ENCODE measurements at regions not wholly inside any gene's neighbourhood (a gene's known extent, or its start where the extent isn't known, plus 50 kb on each side); places are given as distances from the start of the nearest gene placed in this dataset.
A peak's percentile ranks its signal among the peaks of the same experiment; 100 is the strongest.

GRCh38 chr20:58021481-58021880, 207.0 kb downstream of the ANKRD60 start:
- no peaks in the 10 kb centered on the region for H3K4me1 ChIP-seq (ENCODE audit: control insufficient read depth, insufficient read depth, low read length)
- no TSS peak for BruUV-seq (replicated peaks)
- H3K4me2 ChIP-seq (ENCODE audit: control insufficient read depth, insufficient read depth), result no peak overlapping the region
- FAIRE-seq, result no peak
- no peak overlapping the region for H3K4me3 ChIP-seq
- H3K9me3 ChIP-seq (replicated peaks; ENCODE audit: control insufficient read depth, insufficient read depth, low read length), result no peaks in the 10 kb centered on the region
- DNase-seq (ENCODE audit: low read depth, low spot score), result no peak
- 0 out of 4 replicates have a peak, but pooled peaks cover 0 to 1% of the 10 kb centered on the region in 2 experiments for H3K27me3 ChIP-seq (replicated peaks in 1 of 2; ENCODE audit: control insufficient read depth in 2 of 2, insufficient read depth in 2 of 2, low read length in 1 of 2)
- ChIA-PET POLR2A (no interaction called here), CTCF (no interaction called here), SMC1A (ENCODE audit: uncharacterized antibody, unreplicated experiment) (no interaction called here), RAD21 (ENCODE audit: unreplicated experiment) (no interaction called here)
- no peak overlapping the region for H3K27ac ChIP-seq (ENCODE audit: control insufficient read depth, insufficient read depth)
- ATAC-seq, result no peak
- WGBS (ENCODE audit: insufficient coverage, insufficient replicate concordance, low lambda C conversion rate, missing lambda C conversion rate), result 60% methylated on average over 7 of the region's 7 CpGs
- no peak overlapping the region for H3K9ac ChIP-seq (ENCODE audit: control insufficient read depth, insufficient read depth, low read length)
- no peak overlapping the region for H2AFZ ChIP-seq (ENCODE audit: control insufficient read depth, low read depth, low read length)
- H4K20me1 ChIP-seq (ENCODE audit: control insufficient read depth, insufficient read depth), result no peaks in the 10 kb centered on the region
- H3K79me2 ChIP-seq (ENCODE audit: control insufficient read depth, insufficient read depth, low read length), result no peaks in the 10 kb centered on the region
- in situ Hi-C loops (cut with MboI) (no loop called here), intact Hi-C loops (cut with micrococcal nuclease; ENCODE audit: unreplicated experiment) (no loop called here)
- no peaks in the 10 kb centered on the region for H3K36me3 ChIP-seq (ENCODE audit: control insufficient read depth in 2 of 2, insufficient read depth in 2 of 2, low read length in 1 of 2)
- TF ChIP-seq, protein P1, sequence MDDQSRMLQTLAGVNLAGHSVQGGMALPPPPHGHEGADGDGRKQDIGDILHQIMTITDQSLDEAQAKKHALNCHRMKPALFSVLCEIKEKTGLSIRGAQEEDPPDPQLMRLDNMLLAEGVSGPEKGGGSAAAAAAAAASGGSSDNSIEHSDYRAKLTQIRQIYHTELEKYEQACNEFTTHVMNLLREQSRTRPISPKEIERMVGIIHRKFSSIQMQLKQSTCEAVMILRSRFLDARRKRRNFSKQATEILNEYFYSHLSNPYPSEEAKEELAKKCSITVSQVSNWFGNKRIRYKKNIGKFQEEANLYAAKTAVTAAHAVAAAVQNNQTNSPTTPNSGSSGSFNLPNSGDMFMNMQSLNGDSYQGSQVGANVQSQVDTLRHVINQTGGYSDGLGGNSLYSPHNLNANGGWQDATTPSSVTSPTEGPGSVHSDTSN (IDR thresholded peaks at IDR 0.05; ENCODE audit: insufficient replicate concordance, low read depth, low read length), result peak; percentile 83
- TF ChIP-seq, protein P2, sequence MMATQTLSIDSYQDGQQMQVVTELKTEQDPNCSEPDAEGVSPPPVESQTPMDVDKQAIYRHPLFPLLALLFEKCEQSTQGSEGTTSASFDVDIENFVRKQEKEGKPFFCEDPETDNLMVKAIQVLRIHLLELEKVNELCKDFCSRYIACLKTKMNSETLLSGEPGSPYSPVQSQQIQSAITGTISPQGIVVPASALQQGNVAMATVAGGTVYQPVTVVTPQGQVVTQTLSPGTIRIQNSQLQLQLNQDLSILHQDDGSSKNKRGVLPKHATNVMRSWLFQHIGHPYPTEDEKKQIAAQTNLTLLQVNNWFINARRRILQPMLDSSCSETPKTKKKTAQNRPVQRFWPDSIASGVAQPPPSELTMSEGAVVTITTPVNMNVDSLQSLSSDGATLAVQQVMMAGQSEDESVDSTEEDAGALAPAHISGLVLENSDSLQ (IDR thresholded peaks at IDR 0.05), result peak; percentile 86
- TF ChIP-seq HDAC2 (IDR thresholded peaks at IDR 0.05), result no peak
- peak; percentile 64 for TF ChIP-seq NFYB (IDR thresholded peaks at IDR 0.05; ENCODE audit: insufficient read depth, low read depth, low read length)
- no peak for TF ChIP-seq KLF5 (IDR thresholded peaks at IDR 0.05; ENCODE audit: partially characterized antibody)

Data from GM12878 (cell line).